ENCODE measurements at regions not wholly inside any gene's neighbourhood (a gene's known extent, or its start where the extent isn't known, plus 50 kb on each side); places are given as distances from the start of the nearest gene placed in this dataset.

DNA sequence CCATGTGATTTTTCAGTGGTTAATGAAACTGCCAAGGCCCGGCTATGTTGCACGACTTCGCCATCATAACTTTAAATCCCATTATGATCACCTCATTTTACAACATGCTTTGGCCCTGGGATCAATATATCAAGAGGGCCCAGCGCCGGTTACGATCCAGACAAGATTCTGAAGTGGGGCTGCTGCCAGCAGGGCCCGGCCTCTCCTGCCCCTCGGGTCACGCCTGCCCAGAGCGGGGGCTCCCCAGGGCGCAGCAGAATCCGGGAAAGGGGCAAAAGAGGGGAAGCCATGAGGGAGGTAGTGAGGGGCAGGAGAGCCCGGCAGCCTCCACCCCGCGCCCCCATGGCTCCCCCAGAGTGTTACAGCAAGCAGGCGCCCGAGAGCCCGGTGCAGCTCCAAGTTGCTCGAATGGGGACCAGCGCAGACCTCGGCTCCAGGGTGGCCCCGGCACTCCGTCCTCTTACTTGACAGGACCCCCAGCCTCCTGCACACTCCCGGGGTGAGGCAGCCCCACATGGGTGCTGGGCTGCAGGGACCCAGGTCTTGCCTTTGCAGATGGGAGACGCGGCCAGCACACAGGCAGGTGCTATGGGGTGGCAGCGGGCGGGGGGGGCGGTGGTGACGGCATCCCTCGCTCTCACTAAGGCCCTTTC lies 129.8 kb upstream of the NKX1-1 start:
- Mint-ChIP-seq H3K27me3 (ENCODE audit: low read depth) (no peaks in the 10 kb centered on the region), H3K36me3 (ENCODE audit: low read depth) (no peaks in the 10 kb centered on the region), H3K4me3 (no peak overlapping the region), H3K9me3 (no peaks in the 10 kb centered on the region), H3K27ac (no peak overlapping the region), H3K4me1 (ENCODE audit: low read depth) (no peaks in the 10 kb centered on the region)

DNA sequence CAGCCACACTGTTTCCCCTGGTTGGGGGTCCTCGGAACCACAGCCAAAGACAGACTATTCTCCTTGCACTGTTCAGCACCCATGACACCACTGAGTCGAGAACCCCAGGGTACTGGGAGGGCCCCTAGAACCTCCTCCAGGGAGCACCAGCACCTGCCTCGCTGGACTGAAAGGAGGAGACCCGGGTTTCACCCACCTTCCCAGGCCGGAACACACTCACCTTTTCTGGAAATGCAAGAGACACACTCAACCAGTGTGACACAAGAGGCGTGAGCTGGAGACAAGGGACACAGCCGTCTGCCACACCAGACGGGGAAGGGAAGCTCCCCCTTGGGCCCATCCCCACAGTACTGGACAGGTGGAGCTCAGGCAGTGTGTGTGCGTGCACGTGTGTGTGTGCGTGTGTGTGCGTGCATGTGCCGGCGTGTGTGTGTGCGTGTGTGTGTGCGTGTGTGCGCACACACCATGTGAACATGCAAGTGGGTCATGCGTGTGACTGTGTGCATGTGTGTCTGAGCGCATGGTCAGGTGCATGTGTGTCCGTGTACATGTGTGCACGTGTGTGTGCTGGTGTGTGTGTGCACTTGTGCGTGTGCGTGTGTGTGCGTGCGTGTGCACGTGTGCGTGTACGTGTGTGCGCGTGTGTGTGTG lies 128.8 kb upstream of the NKX1-1 start:
- no peak overlapping the region for H3K4me3 Mint-ChIP-seq
- H3K4me1 Mint-ChIP-seq (ENCODE audit: low read depth), result no peaks in the 10 kb centered on the region
- no peaks in the 10 kb centered on the region for H3K9me3 Mint-ChIP-seq
- H3K36me3 Mint-ChIP-seq (ENCODE audit: low read depth), result no peaks in the 10 kb centered on the region
- H3K27me3 Mint-ChIP-seq (ENCODE audit: low read depth), result no peaks in the 10 kb centered on the region
- no peak overlapping the region for H3K27ac Mint-ChIP-seq

- no peaks in the 10 kb centered on the region for H3K9me3 Mint-ChIP-seq
- peaks cover 3% of the 10 kb centered on the region for H3K27me3 Mint-ChIP-seq (ENCODE audit: low read depth)
- H3K36me3 Mint-ChIP-seq (ENCODE audit: low read depth), result no peaks in the 10 kb centered on the region
- no peaks in the 10 kb centered on the region for H3K4me1 Mint-ChIP-seq (ENCODE audit: low read depth)
- H3K27ac Mint-ChIP-seq, result no peak overlapping the region
- H3K4me3 Mint-ChIP-seq, result no peak overlapping the region
Measured at GRCh38 chr4:1534095-1534872, 128.0 kb upstream of the NKX1-1 start.

DNA sequence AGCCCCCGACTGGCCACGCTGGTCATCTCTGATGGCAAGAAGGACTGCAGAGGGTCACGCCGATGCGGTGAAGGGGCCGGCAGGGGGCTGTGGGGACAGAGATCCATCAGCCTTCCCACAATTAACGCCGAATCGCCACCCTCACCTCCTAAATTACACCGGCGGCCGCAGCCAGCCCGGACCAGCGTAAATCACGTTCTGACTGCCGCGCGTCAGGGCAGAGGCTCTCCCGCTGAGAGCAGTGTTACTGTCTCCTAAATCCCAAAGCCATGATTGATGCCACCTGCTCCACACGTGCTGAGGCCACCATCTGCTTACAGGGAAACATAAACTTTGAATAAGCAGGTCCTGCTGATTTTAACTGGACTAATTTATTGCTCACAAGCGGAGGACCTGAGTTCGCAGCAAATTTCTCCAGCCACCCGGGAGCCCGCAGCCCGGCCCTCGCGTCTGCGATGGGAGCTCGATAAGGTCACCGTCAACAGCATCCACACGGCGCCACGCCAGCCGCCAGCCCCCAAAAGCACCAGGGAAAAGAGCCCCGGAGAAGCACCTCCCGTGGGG lies 127.3 kb upstream of the NKX1-1 start:
- Mint-ChIP-seq H3K9me3 (no peaks in the 10 kb centered on the region), H3K4me1 (ENCODE audit: low read depth) (no peaks in the 10 kb centered on the region), H3K27ac (no peak overlapping the region), H3K4me3 (no peak overlapping the region), H3K36me3 (ENCODE audit: low read depth) (no peaks in the 10 kb centered on the region), H3K27me3 (ENCODE audit: low read depth) (peaks cover 5% of the 10 kb centered on the region)

DNA sequence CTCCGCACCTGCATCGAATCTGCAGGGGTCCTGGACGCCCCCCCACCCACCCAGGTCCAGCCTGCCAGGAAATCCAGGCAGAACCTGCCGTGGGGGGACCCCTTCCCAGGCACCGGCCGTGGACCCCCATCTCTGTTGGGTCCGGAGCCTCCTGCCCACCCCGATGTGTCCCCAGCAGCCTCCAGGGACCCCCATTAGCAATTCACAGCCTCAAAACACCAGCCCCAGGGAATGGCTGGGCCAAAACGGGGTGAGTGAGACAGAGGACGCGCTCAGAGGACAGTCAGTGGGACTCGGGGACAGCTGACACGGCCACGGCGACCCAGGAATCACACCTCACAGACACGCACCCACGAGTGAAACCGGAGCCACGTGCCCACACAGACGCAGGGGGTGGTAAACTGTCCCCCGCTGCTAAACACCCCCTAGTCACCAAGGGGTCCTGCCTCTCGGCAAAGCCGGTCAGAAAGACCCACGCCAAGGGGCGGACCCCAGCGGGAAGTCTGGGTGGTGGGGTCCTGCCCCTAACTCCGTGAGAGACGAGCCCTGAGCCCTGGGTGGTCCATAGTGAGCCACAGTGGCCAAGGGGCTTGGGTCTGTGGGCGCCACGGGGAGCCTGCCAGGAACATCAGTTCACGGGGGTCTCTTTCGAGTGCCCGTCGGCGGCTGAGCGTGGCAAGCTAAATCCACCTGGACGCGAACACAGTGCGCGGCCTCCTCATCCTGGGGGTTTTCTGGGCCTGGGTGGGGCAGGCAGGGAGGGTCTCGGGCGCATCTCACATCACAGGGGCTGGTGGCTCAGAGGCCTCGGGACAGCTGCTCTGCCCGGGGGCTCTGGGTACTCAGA lies 126.5 kb upstream of the NKX1-1 start:
- Mint-ChIP-seq H3K4me1 (ENCODE audit: low read depth) (no peaks in the 10 kb centered on the region), H3K4me3 (no peak overlapping the region), H3K9me3 (no peaks in the 10 kb centered on the region), H3K27me3 (ENCODE audit: low read depth) (peaks cover 10% of the 10 kb centered on the region), H3K36me3 (ENCODE audit: low read depth) (no peaks in the 10 kb centered on the region), H3K27ac (no peak overlapping the region)

DNA sequence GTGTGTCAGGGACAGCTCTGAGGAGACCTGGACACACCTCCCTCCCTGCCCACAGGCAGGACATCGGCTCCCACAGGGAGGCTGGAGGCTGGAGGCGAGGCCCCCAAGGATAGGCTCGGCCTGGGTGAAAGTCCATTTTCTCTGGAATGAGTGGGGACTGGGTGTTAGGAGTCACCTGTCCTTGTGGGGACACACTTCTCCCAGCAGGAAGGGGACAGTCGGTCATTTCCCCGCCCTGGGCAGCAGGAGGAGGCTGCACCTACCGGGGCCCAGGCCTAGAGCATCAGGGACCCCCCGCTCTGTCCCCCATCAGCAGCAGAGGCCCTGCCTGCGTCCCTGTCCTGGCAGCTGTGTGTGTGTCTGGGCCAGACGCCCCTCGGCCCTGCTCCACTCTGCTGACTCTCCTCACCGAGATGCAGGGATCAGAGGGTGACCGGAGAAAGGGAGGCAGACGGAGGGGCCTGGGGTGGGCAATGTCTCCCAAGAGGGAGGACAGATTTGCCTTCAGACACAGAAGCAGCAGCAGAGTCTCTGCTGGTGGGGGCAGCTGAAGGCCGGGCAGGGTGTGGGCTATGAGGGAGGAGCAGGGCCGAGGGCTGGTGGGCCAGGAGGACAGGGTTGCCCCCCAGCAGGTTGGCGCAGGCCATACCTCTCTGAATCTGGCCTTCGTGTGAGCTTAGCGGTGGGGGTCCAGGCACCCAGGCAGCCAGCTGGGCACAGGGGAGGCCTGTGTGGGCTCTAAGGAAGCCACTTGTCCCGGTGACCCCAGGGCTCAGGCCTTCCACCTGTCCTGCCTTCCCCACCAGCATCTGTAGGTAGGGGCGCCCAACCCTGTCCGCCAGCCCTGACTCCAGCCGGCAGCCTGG lies 125.7 kb upstream of the NKX1-1 start:
- Mint-ChIP-seq H3K4me3 (no peak overlapping the region), H3K36me3 (ENCODE audit: low read depth) (no peaks in the 10 kb centered on the region), H3K27ac (no peak overlapping the region), H3K27me3 (ENCODE audit: low read depth) (peaks cover 17% of the 10 kb centered on the region), H3K4me1 (ENCODE audit: low read depth) (no peaks in the 10 kb centered on the region), H3K9me3 (no peaks in the 10 kb centered on the region)

GRCh38 chr4:1530356-1530755 lies 124.1 kb upstream of the NKX1-1 start:
- Mint-ChIP-seq H3K4me1 (ENCODE audit: low read depth) (no peaks in the 10 kb centered on the region), H3K27ac (no peak overlapping the region), H3K4me3 (no peak overlapping the region), H3K36me3 (ENCODE audit: low read depth) (no peaks in the 10 kb centered on the region), H3K9me3 (no peaks in the 10 kb centered on the region), H3K27me3 (ENCODE audit: low read depth) (peaks cover 21% of the 10 kb centered on the region)

GRCh38 chr4:1524761-1525160 lies 118.5 kb upstream of the NKX1-1 start:
- no peak overlapping the region for H3K27ac Mint-ChIP-seq
- H3K36me3 Mint-ChIP-seq (ENCODE audit: low read depth), result no peaks in the 10 kb centered on the region
- H3K4me3 Mint-ChIP-seq, result no peak overlapping the region
- H3K9me3 Mint-ChIP-seq, result no peaks in the 10 kb centered on the region
- peaks cover 36% of the 10 kb centered on the region for H3K27me3 Mint-ChIP-seq (ENCODE audit: low read depth)
- no peaks in the 10 kb centered on the region for H3K4me1 Mint-ChIP-seq (ENCODE audit: low read depth)

GRCh38 chr4:1523907-1524636 lies 117.8 kb upstream of the NKX1-1 start:
- peaks cover 34% of the 10 kb centered on the region for H3K27me3 Mint-ChIP-seq (ENCODE audit: low read depth)
- H3K36me3 Mint-ChIP-seq (ENCODE audit: low read depth), result no peaks in the 10 kb centered on the region
- no peak overlapping the region for H3K27ac Mint-ChIP-seq
- H3K4me3 Mint-ChIP-seq, result no peak overlapping the region
- H3K4me1 Mint-ChIP-seq (ENCODE audit: low read depth), result peaks cover 1% of the 10 kb centered on the region
- no peaks in the 10 kb centered on the region for H3K9me3 Mint-ChIP-seq

GRCh38 chr4:1523506-1523905 lies 117.3 kb upstream of the NKX1-1 start:
- Mint-ChIP-seq H3K4me1 (ENCODE audit: low read depth) (peaks cover 1% of the 10 kb centered on the region), H3K27ac (no peak overlapping the region), H3K36me3 (ENCODE audit: low read depth) (no peaks in the 10 kb centered on the region), H3K4me3 (no peak overlapping the region), H3K27me3 (ENCODE audit: low read depth) (peaks cover 33% of the 10 kb centered on the region), H3K9me3 (no peaks in the 10 kb centered on the region)

DNA sequence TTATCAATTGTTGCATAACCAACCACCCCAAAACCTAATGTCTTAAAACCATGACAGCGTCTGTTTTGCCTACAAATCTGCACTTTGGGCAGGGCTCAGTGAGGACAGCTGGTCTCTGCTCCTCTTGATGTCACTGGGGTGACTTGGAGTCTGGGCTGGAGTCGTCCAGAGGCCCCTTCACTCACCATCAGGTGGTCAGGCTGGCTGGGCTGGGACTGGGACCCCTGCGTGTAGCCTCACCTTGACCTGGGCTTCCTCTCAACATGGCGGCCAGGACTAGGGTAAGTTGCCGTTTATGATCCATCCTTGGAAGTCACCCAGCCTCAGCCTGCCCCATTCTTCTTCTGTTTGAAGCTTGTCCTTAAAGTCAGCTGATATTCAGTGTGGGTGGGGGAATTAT lies 116.8 kb upstream of the NKX1-1 start:
- Mint-ChIP-seq H3K9me3 (no peaks in the 10 kb centered on the region), H3K36me3 (ENCODE audit: low read depth) (no peaks in the 10 kb centered on the region), H3K4me1 (ENCODE audit: low read depth) (peaks cover 1% of the 10 kb centered on the region), H3K4me3 (no peak overlapping the region), H3K27me3 (ENCODE audit: low read depth) (peaks cover 31% of the 10 kb centered on the region), H3K27ac (no peak overlapping the region)

GRCh38 chr4:1522606-1523005 lies 116.4 kb upstream of the NKX1-1 start:
- Mint-ChIP-seq H3K27me3 (ENCODE audit: low read depth) (peaks cover 27% of the 10 kb centered on the region), H3K27ac (no peak overlapping the region), H3K4me1 (ENCODE audit: low read depth) (peaks cover 1% of the 10 kb centered on the region), H3K9me3 (no peaks in the 10 kb centered on the region), H3K36me3 (ENCODE audit: low read depth) (no peaks in the 10 kb centered on the region), H3K4me3 (no peak overlapping the region)

GRCh38 chr4:1521821-1522361 lies 115.6 kb upstream of the NKX1-1 start:
- no peaks in the 10 kb centered on the region for H3K9me3 Mint-ChIP-seq
- H3K4me3 Mint-ChIP-seq, result no peak overlapping the region
- peaks cover 21% of the 10 kb centered on the region for H3K27me3 Mint-ChIP-seq (ENCODE audit: low read depth)
- no peak overlapping the region for H3K27ac Mint-ChIP-seq
- H3K36me3 Mint-ChIP-seq (ENCODE audit: low read depth), result no peaks in the 10 kb centered on the region
- peaks cover 1% of the 10 kb centered on the region for H3K4me1 Mint-ChIP-seq (ENCODE audit: low read depth)
